ENCODE measurements at regions not wholly inside any gene's neighbourhood (a gene's known extent, or its start where the extent isn't known, plus 50 kb on each side); places are given as distances from the start of the nearest gene placed in this dataset.

GRCh38 chr7:96532428-96532935 lies 177.2 kb downstream of the SEM1 start:
- no peak overlapping the region for H3K9ac ChIP-seq (ENCODE audit: low read depth in 1 of 2, low read length in 2 of 2)
- H3K27ac ChIP-seq (ENCODE audit: low read depth, low read length) = no peak overlapping the region
- no peaks in the 10 kb centered on the region for H3K27me3 ChIP-seq (ENCODE audit: control insufficient read depth in 1 of 2, insufficient read depth in 2 of 2, low read length in 2 of 2)
- no peaks in the 10 kb centered on the region for H3K36me3 ChIP-seq (ENCODE audit: control insufficient read depth in 1 of 2, insufficient read depth in 2 of 2, low read length in 2 of 2)
- H3K4me3 ChIP-seq (ENCODE audit: low read depth in 1 of 2, low read length in 2 of 2) = no peak overlapping the region
- no peaks in the 10 kb centered on the region for H3K9me3 ChIP-seq (ENCODE audit: control insufficient read depth in 1 of 2, low read length in 2 of 2)
- no peaks in the 10 kb centered on the region for H3K4me1 ChIP-seq (ENCODE audit: control insufficient read depth in 1 of 2, insufficient read depth in 2 of 2, low read length in 2 of 2)

DNA sequence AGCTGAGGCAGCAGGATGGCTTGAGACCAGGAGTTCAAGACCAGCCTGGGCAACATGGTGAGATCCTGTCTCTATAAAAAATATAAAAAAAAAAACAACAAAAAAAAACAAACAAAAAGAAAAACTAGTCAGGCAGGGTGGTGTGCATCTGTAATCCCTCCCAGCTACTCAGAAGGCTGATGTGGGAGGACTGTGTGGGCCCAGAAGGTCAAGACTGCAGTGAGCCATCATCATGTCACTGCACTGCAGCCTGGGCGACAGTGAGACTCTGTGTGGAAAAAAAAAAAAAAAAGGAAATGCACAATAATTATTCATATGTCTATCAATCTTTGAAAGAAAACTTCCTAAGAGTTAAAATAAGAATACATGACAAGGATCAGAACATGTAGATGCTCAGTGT lies 178.3 kb downstream of the SEM1 start:
- no peak overlapping the region for H3K27ac ChIP-seq (ENCODE audit: low read depth, low read length)
- no peaks in the 10 kb centered on the region for H3K4me1 ChIP-seq (ENCODE audit: control insufficient read depth in 1 of 2, insufficient read depth in 2 of 2, low read length in 2 of 2)
- no peaks in the 10 kb centered on the region for H3K27me3 ChIP-seq (ENCODE audit: control insufficient read depth in 1 of 2, insufficient read depth in 2 of 2, low read length in 2 of 2)
- H3K9me3 ChIP-seq (ENCODE audit: control insufficient read depth in 1 of 2, low read length in 2 of 2) = no peaks in the 10 kb centered on the region
- no peak overlapping the region for H3K4me3 ChIP-seq (ENCODE audit: low read depth in 1 of 2, low read length in 2 of 2)
- H3K36me3 ChIP-seq (ENCODE audit: control insufficient read depth in 1 of 2, insufficient read depth in 2 of 2, low read length in 2 of 2) = no peaks in the 10 kb centered on the region
- no peak overlapping the region for H3K9ac ChIP-seq (ENCODE audit: low read depth in 1 of 2, low read length in 2 of 2)

- Histone ChIP-seq H3K9ac (ENCODE audit: low read depth in 1 of 2, low read length in 2 of 2) (no peak overlapping the region), H3K9me3 (ENCODE audit: control insufficient read depth in 1 of 2, low read length in 2 of 2) (no peaks in the 10 kb centered on the region), H3K27me3 (ENCODE audit: control insufficient read depth in 1 of 2, insufficient read depth in 2 of 2, low read length in 2 of 2) (no peaks in the 10 kb centered on the region), H3K4me3 (ENCODE audit: low read depth in 1 of 2, low read length in 2 of 2) (no peak overlapping the region), H3K4me1 (ENCODE audit: control insufficient read depth in 1 of 2, insufficient read depth in 2 of 2, low read length in 2 of 2) (no peaks in the 10 kb centered on the region), H3K36me3 (ENCODE audit: control insufficient read depth in 1 of 2, insufficient read depth in 2 of 2, low read length in 2 of 2) (no peaks in the 10 kb centered on the region), H3K27ac (ENCODE audit: low read depth, low read length) (no peak overlapping the region)
Measured at GRCh38 chr7:96530786-96531185, 178.9 kb downstream of the SEM1 start.

DNA sequence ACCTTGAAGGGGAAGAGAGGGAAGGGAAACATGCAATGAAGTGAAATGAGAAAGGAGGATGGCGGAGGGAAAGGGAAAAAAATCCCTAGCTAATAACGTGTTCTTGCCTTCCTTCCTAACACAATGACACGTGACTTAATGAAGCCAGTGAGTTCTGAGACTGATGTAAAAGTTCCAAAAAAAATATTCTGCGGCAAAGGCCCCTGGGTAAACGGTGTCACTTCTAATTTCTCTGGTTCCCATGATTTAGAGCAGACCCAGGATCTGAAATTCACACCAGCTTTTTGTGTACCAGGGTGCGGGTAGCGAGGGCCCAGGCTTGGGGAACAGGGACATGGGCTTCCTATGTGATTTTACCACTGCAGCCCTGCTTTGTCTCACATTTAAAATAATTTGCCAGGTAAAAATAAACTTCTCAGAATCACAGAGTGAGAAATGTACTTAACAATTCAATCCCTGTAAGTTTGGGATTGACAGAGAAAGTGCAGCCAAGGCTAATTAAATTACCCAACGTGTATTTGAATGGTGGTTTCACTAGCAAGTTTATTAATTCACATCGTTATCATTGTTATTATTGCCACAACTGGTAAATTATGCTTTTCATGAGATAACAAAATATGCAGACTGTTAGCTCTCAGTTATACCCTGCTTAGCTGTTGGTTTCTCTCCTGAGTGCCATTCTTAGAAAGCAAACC lies 182.4 kb downstream of the SEM1 start:
- Histone ChIP-seq H3K9ac (ENCODE audit: low read depth in 1 of 2, low read length in 2 of 2) (no peak overlapping the region), H3K4me3 (ENCODE audit: low read depth in 1 of 2, low read length in 2 of 2) (no peak overlapping the region), H3K36me3 (ENCODE audit: control insufficient read depth in 1 of 2, insufficient read depth in 2 of 2, low read length in 2 of 2) (no peaks in the 10 kb centered on the region), H3K9me3 (ENCODE audit: control insufficient read depth in 1 of 2, low read length in 2 of 2) (no peaks in the 10 kb centered on the region), H3K27ac (ENCODE audit: low read depth, low read length) (no peak overlapping the region), H3K27me3 (ENCODE audit: control insufficient read depth in 1 of 2, insufficient read depth in 2 of 2, low read length in 2 of 2) (no peaks in the 10 kb centered on the region), H3K4me1 (ENCODE audit: control insufficient read depth in 1 of 2, insufficient read depth in 2 of 2, low read length in 2 of 2) (no peaks in the 10 kb centered on the region)

DNA sequence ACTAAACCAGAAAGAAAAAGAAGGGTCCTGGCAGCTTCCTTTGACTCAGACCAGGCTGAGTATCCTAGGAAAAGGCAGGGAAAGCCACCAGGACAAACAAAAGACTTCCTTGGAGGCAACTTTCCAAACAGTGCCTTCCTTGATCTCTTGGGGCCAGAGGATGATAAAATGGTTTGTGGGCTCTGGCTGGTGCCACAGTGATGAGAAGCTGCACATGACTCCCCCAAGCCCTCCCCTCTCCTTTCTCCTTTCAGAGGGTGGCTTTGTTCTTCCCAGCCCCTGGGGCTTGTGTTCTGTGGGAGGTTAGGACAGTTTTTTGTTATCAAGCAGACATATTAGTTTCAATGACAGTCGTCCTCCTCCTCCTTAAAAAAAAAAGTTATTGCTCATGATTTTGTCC lies 183.2 kb downstream of the SEM1 start:
- no peaks in the 10 kb centered on the region for H3K4me1 ChIP-seq (ENCODE audit: control insufficient read depth in 1 of 2, insufficient read depth in 2 of 2, low read length in 2 of 2)
- no peak overlapping the region for H3K27ac ChIP-seq (ENCODE audit: low read depth, low read length)
- H3K9me3 ChIP-seq (ENCODE audit: control insufficient read depth in 1 of 2, low read length in 2 of 2) = no peaks in the 10 kb centered on the region
- H3K9ac ChIP-seq (ENCODE audit: low read depth in 1 of 2, low read length in 2 of 2) = no peak overlapping the region
- no peaks in the 10 kb centered on the region for H3K27me3 ChIP-seq (ENCODE audit: control insufficient read depth in 1 of 2, insufficient read depth in 2 of 2, low read length in 2 of 2)
- no peaks in the 10 kb centered on the region for H3K36me3 ChIP-seq (ENCODE audit: control insufficient read depth in 1 of 2, insufficient read depth in 2 of 2, low read length in 2 of 2)
- H3K4me3 ChIP-seq (ENCODE audit: low read depth in 1 of 2, low read length in 2 of 2) = no peak overlapping the region

DNA sequence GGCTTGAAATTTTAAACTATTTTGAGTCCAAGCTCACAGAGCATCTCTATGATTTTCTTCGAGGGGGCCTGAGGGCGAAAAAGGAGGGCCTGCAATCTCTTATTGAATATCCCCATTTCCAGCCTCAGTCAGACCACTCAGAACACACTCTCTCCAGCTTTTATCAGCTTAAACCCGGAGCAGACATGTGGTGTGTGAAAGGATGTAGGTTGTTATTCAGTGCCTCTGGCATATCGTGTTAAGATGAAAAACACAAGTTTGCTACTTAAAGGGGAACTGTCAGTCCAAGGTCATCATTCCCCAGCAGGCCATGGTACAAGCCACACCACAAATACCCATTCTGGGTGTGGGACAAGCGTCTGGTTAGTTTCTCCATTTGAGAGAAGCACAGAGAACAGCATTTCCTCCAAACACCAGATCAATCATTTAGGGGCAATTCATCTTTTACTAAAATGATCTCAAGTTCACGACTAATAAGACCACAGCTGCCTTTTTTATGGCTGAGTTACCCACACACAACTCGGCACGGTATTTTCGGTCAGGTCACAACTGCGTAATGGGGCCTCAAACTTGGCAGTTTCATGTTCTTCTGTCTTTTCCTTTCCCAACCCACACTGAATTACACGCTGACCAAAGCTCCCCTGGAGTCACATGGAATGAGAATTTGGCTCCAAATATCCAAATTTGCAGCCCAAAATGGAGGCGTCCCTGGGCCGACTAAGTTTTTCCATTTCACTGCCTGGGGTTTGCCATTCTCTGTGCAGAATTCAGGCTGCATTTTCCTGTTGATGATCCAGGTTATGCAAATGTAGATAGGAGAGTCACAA lies 188.4 kb downstream of the SEM1 start:
- H3K27me3 ChIP-seq (ENCODE audit: control insufficient read depth in 1 of 2, insufficient read depth in 2 of 2, low read length in 2 of 2) = no peaks in the 10 kb centered on the region
- H3K27ac ChIP-seq (ENCODE audit: low read depth, low read length) = no peak overlapping the region
- no peak overlapping the region for H3K9ac ChIP-seq (ENCODE audit: low read depth in 1 of 2, low read length in 2 of 2)
- no peaks in the 10 kb centered on the region for H3K9me3 ChIP-seq (ENCODE audit: control insufficient read depth in 1 of 2, low read length in 2 of 2)
- no peaks in the 10 kb centered on the region for H3K36me3 ChIP-seq (ENCODE audit: control insufficient read depth in 1 of 2, insufficient read depth in 2 of 2, low read length in 2 of 2)
- H3K4me3 ChIP-seq (ENCODE audit: low read depth in 1 of 2, low read length in 2 of 2) = no peak overlapping the region
- no peaks in the 10 kb centered on the region for H3K4me1 ChIP-seq (ENCODE audit: control insufficient read depth in 1 of 2, insufficient read depth in 2 of 2, low read length in 2 of 2)

- no peaks in the 10 kb centered on the region for H3K27me3 ChIP-seq (ENCODE audit: control insufficient read depth in 1 of 2, insufficient read depth in 2 of 2, low read length in 2 of 2)
- no peak overlapping the region for H3K27ac ChIP-seq (ENCODE audit: low read depth, low read length)
- H3K9me3 ChIP-seq (ENCODE audit: control insufficient read depth in 1 of 2, low read length in 2 of 2) = no peaks in the 10 kb centered on the region
- no peak overlapping the region for H3K4me3 ChIP-seq (ENCODE audit: low read depth in 1 of 2, low read length in 2 of 2)
- H3K36me3 ChIP-seq (ENCODE audit: control insufficient read depth in 1 of 2, insufficient read depth in 2 of 2, low read length in 2 of 2) = no peaks in the 10 kb centered on the region
- H3K4me1 ChIP-seq (ENCODE audit: control insufficient read depth in 1 of 2, insufficient read depth in 2 of 2, low read length in 2 of 2) = no peaks in the 10 kb centered on the region
- no peak overlapping the region for H3K9ac ChIP-seq (ENCODE audit: low read depth in 1 of 2, low read length in 2 of 2)
Measured at GRCh38 chr7:96508371-96508770, 186.5 kb upstream of the SLC25A13 start.

GRCh38 chr7:96503597-96503996 lies 181.7 kb upstream of the SLC25A13 start:
- no peak overlapping the region for H3K4me3 ChIP-seq (ENCODE audit: low read depth in 1 of 2, low read length in 2 of 2)
- H3K27ac ChIP-seq (ENCODE audit: low read depth, low read length) = no peak overlapping the region
- no peaks in the 10 kb centered on the region for H3K27me3 ChIP-seq (ENCODE audit: control insufficient read depth in 1 of 2, insufficient read depth in 2 of 2, low read length in 2 of 2)
- H3K9me3 ChIP-seq (ENCODE audit: control insufficient read depth in 1 of 2, low read length in 2 of 2) = no peaks in the 10 kb centered on the region
- no peak overlapping the region for H3K9ac ChIP-seq (ENCODE audit: low read depth in 1 of 2, low read length in 2 of 2)
- no peaks in the 10 kb centered on the region for H3K36me3 ChIP-seq (ENCODE audit: control insufficient read depth in 1 of 2, insufficient read depth in 2 of 2, low read length in 2 of 2)
- H3K4me1 ChIP-seq (ENCODE audit: control insufficient read depth in 1 of 2, insufficient read depth in 2 of 2, low read length in 2 of 2) = no peaks in the 10 kb centered on the region

DNA sequence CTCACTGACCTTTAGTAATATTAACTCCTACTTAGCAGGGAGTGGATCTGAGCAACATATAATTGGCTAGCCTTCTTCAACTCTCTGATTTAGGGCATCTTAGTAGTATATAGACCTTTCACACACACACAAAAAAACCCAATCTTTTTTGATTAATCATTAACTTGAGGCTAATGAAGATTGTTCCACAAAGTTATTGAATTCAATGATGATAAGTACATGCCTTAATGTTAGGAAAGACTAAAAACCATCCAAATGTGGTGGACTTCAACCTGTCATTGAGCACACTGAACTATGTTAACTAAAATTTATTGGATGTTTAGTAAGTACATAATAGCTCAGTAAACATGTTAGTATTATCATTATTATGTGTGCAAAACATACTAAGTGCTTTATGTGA lies 179.4 kb upstream of the SLC25A13 start:
- H3K27ac ChIP-seq (ENCODE audit: low read depth, low read length) = no peak overlapping the region
- no peak overlapping the region for H3K4me3 ChIP-seq (ENCODE audit: low read depth in 1 of 2, low read length in 2 of 2)
- H3K4me1 ChIP-seq (ENCODE audit: control insufficient read depth in 1 of 2, insufficient read depth in 2 of 2, low read length in 2 of 2) = no peaks in the 10 kb centered on the region
- no peak overlapping the region for H3K9ac ChIP-seq (ENCODE audit: low read depth in 1 of 2, low read length in 2 of 2)
- no peaks in the 10 kb centered on the region for H3K36me3 ChIP-seq (ENCODE audit: control insufficient read depth in 1 of 2, insufficient read depth in 2 of 2, low read length in 2 of 2)
- no peaks in the 10 kb centered on the region for H3K27me3 ChIP-seq (ENCODE audit: control insufficient read depth in 1 of 2, insufficient read depth in 2 of 2, low read length in 2 of 2)
- no peaks in the 10 kb centered on the region for H3K9me3 ChIP-seq (ENCODE audit: control insufficient read depth in 1 of 2, low read length in 2 of 2)

GRCh38 chr7:96499532-96499931 lies 177.6 kb upstream of the SLC25A13 start:
- Histone ChIP-seq H3K4me1 (ENCODE audit: control insufficient read depth in 1 of 2, insufficient read depth in 2 of 2, low read length in 2 of 2) (no peaks in the 10 kb centered on the region), H3K4me3 (ENCODE audit: low read depth in 1 of 2, low read length in 2 of 2) (no peak overlapping the region), H3K9me3 (ENCODE audit: control insufficient read depth in 1 of 2, low read length in 2 of 2) (no peaks in the 10 kb centered on the region), H3K27ac (ENCODE audit: low read depth, low read length) (no peak overlapping the region), H3K27me3 (ENCODE audit: control insufficient read depth in 1 of 2, insufficient read depth in 2 of 2, low read length in 2 of 2) (no peaks in the 10 kb centered on the region), H3K36me3 (ENCODE audit: control insufficient read depth in 1 of 2, insufficient read depth in 2 of 2, low read length in 2 of 2) (no peaks in the 10 kb centered on the region), H3K9ac (ENCODE audit: low read depth in 1 of 2, low read length in 2 of 2) (no peak overlapping the region)

All from duodenal mucosa (tissue), 2 donors.